T-helper 1 cell (primary cell): ENCODE measurements at regions not wholly inside any gene's neighbourhood (a gene's known extent, or its start where the extent isn't known, plus 50 kb on each side); places are given as distances from the start of the nearest gene placed in this dataset.
A peak's percentile ranks its signal among the peaks of the same experiment; 100 is the strongest.
"Not testable (repeated sequence)": the region's sequence is repeated elsewhere in the genome, so short reads cannot be mapped to it uniquely, and the experiment has no call there.

ENCODE experiments used
- DNase-seq, 5 donors: peaks; one replicate each; pipeline ENCODE4 v3.0.0-alpha.2; 2012 to 2020

DNA sequence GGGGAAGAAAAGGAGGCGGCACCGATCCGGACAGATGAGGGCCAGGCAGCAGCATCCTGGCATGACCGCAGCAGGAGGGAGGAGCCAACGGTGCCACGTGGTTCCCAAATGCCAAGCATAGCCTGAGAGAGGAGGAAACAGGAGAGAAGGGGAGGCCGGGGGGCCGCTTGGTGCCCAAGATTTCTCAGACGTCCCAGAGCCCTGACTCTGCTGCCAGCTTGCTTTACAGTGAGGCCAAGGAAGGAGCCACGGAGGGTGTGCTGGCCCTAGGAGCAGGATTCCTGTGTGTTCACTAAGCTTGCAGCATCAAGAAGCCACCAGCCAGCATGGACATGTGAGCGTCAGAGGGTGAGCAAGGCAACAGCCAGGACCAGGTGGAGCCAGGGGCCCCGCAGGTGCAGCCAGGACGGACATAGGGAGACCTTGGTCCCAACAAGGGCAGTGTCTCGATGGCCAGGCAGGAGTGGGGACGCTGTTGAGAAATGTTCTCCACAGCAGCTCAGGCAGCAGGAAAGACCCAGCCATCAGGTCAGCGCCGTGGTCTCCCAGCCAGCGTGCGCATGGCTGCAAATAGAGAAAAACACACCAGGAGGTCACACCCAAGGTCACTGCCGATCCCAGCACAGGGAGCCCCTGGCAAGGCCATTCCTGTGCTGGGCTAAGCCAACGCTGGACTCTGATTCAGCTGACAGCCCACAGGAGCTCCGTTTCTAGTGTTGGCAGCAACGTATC is 143.7 kb downstream of the DLL1 start:
- peak in 1 of 5 donors; percentile 7 for DNase-seq

DNA sequence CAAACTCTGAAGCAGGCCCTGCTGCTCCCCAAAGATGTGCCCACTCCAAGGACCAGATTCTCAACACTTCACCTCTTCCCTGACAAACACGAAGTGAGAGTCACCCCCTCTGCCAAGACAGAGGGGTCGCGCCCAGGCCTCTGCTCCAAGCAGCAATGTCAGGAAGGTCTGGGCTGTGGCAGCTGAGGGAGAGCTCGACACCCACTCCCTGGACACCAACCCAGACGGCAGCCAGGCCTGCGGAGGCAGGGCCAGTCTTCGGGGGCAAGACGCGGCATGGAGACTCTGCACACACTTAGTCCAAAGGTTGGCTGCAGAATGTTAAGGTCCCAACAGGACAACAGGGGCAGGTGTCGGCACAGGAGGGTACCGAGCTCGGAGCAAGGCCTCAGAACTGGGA is 144.2 kb downstream of the DLL1 start:
- DNase-seq, result no peak

DNA sequence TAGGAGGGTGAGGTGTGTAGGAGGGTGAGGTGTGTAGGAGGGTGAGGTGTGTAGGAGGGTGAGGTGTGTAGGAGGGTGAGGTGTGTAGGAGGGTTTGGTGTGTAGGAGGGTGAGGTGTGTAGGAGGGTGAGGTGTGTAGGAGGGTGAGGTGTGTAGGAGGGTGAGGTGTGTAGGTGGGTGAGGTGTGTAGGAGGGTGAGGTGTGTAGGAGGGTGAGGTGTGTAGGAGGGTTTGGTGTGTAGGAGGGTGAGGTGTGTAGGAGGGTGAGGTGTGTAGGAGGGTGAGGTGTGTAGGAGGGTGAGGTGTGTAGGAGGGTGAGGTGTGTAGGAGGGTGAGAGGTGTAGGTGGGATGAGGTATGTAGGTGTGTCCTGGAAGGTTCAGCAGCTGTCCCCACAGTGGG is 144.7 kb downstream of the DLL1 start:
- DNase-seq, result not testable (repeated sequence)

DNA sequence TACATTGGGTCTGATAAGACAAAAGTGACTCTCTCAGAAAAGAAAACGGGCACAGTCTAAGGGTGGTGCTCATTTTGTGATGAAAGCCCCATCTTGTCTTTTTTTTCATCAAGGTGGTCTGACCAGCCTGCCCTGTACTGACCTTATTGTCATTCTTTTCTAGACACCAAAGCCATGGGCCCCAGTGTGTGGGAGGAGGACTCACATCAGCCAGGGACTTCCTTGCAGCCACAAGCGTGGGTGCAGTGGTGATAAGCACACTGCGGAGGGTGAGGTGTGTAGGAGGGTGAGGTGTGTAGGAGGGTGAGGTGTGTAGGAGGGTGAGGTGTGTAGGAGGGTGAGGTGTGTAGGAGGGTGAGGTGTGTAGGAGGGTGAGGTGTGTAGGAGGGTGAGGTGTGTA is 145.2 kb downstream of the DLL1 start:
- DNase-seq, result peak in 1 of 5 donors; percentile 6

DNA sequence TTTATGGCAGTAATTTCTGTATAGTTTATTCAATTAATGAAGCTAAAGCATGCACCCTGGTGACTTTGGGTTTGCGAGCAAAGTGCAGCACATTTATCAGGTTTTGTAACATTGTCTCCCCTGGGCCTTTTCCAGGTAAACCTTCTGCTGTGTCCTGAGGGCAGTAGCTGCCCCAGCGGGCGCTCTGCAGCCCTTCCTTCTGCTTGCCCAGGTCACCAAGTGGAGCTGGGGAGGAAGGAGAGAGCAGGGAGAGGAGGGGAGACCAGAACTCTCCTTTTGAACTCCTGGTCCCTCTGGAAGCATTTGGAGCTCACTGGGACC is 145.6 kb downstream of the DLL1 start:
- no peak for DNase-seq

DNA sequence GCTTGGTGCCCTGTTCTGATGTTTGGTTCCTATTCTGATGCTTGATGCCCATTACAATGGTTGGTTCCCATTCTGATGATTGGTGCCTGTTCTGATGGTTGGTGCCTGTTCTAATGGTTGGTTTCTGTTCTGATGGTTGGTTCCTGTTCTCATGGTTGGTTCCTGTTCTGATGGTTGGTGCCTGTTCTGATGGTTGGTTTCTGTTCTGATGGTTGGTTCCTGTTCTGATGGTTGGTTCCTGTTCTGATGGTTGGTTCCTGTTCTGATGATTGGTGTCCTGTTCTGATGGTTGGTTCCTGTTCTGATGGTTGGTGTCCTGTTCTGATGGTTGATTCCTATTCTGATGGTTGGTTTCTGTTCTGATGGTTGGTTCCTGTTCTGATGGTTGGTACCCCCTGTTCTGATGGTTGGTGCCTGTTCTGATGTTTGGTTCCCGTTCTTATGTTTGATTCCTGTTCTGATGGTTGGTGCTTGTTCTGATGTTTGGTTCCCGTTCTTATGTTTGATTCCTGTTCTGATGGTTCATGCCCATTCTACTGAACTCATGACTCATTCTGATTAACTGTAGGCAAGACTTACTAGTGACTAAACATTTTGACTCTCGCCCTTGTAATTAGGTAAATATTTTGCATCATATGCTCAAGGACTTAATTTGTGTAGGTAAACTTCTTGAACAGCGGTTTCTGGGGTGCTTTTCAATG is 146.2 kb downstream of the DLL1 start:
- no peak for DNase-seq

DNA sequence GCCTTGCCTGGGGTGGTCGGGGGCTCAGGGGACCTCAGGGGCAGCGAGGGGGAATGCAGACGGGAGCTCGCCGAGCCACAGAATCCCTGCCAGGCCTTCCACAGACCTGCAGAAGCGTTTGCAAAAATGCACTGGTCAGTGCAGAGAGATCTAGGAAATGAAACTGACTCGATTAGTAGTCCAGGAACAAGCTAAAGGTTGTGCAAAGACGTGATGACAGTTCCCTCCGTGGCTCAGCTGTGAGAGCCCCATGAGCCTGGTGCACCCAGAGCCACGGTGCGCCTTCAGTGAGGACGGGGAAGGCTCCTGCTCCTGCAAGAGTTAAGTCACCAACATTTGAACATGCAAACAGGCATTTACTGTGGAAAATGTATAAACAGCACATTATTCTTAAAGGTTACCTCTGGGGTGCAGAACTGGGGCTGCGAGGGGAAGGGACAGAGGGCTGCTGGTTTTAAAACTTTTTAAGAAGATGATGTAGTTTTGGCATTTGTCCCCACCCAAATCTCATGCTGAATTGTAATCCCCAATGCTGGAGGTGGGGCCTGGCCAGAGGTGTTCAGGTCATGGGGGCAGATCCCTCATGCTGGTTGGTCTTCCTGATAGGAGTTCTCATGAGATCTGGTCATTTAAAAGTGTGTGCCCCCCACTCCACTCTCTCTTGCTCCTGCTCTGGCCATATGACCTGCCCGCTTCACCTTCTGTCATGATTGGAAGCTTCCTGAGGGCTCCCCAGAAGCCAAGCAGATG is 147.3 kb downstream of the DLL1 start:
- DNase-seq, result peak in 1 of 5 donors; percentile 4

DNA sequence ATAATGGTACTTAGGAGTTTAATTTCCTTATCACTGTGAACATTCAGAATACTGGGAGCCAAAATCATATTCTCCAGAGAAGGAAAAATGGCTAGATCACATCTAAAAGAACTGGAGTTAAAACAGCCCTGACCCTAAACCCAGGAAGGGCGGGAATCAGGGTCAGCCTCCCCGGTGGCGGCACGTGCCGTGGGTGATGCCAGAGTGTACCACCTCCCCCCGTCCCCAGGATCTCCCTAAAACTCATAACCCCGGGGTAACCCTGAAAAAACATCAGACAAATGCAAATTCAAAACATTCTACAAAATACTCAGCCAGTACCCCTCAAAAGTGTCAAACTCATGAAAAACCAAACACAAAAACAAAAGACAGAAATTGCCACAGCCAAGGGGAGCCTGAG is 148.3 kb downstream of the DLL1 start:
- no peak for DNase-seq

DNA sequence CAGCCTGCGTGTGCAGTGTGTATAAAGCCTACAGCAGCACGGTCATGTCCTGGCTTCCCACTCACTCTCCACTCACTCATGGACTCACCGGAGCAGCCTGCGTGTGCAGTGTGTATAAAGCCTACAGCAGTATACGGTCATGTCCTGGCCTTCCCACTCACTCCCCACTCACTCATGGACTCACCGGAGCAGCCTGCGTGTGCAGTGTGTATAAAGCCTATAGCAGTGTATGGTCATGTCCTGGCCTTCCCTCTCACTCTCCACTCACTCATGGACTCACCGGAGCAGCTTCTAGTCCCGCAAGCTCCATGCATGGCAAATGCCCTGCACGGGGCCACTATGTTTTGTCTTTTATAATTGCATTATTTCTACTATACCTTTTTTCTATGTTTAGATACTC is 149.8 kb downstream of the DLL1 start:
- DNase-seq, result not testable (repeated sequence)

DNA sequence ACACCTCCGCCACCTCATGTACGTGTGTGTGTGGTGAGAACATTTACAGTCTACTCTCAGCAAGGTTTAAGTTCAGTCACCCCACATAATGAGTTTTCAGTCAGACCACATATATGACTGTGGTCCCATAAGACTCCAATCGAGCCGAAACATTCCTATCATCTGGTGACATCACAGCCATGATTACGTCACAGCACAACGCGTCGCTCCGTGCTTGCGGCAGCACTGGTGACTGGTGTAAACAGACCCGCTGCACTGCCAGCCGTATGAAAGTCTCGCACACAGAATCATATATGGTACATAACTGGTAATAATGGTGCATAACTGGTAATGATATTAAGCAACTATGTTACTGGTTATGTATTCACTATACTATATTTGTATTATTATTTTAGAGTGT is 150.7 kb downstream of the DLL1 start:
- no peak for DNase-seq

DNA sequence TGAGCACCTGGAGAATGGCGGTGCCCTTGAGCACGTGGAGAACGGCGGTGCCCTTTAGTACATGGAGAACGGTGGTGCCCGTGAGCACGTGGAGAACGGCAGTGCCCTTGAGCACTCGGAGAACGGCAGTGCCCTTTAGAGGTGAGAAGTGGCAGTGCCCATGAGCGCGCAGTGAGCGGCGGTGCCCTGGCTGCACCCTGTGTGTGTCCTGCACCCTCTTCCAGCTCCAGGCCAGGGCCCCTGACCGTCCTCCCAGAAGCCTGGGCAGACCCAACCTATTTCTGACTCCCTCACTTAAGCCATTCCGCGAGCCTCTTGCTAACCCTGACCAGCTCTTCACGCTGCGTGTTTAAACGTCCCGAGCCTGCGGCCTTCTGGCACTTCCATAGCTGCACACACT is 151.3 kb downstream of the DLL1 start:
- peak in 1 of 5 donors; percentile 6 for DNase-seq

DNA sequence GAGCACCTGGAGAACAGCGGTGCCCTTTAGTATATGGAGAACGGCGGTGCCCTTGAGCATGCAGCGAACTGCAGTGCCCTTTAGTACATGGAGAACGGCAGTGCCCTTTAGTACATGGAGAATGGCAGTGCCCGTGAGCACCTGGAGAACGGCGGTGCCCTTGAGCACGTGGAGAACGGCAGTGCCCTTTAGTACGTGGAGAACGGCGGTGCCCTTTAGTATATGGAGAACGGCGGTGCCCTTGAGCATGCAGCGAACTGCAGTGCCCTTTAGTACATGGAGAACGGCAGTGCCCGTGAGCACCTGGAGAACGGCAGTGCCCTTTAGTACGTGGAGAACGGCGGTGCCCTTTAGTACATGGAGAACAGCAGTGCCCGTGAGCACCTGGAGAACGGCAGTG is 151.8 kb downstream of the DLL1 start:
- not testable (repeated sequence) for DNase-seq

DNA sequence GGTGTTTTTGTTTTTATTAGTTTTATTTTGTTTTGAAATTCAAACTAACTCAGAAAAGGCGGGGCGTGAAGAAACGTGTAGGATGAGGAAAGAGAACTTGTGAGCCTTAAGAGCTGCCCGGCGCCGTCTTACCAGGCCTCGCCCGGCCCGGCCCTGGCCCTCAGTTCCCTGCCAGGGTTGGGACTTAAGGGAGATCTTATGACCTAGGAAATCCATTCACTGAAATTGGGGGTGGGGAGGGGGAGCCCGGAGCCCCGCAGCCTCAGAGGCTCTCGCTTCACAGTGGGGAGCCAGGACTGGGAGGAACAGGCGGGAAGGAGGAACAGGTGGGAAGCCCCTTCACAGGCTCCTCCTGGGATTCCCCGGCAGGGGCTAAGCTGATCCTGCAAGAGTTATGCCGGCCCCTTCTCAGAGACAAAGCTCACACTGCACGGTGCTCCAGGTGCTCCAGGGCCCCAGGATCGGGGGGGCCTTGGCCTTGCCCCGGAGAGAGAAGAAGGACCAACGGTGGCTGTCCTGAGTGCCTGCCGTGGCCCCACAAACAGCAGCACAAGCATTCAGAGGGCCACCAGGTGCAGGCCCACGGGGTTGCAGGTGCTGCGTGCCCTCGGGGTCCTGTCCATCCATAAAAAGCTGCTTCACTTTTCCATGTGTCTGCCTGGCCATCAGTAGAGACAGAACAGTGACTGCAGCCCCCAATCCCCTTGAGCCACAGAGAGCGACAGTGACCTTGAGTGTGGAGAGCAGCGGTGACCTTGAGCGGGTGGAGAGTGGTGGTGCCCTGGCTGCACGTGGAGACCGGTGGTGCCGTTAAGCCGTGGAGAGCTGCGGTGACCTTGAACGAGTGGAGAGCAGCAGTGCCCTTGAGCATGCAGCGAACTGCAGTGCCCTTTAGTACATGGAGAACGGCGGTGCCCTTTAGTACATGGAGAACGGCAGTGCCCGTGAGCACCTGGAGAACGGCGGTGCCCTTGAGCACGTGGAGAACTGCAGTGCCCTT is 152.7 kb downstream of the DLL1 start:
- DNase-seq, result peak in 1 of 5 donors; percentile 8

DNA sequence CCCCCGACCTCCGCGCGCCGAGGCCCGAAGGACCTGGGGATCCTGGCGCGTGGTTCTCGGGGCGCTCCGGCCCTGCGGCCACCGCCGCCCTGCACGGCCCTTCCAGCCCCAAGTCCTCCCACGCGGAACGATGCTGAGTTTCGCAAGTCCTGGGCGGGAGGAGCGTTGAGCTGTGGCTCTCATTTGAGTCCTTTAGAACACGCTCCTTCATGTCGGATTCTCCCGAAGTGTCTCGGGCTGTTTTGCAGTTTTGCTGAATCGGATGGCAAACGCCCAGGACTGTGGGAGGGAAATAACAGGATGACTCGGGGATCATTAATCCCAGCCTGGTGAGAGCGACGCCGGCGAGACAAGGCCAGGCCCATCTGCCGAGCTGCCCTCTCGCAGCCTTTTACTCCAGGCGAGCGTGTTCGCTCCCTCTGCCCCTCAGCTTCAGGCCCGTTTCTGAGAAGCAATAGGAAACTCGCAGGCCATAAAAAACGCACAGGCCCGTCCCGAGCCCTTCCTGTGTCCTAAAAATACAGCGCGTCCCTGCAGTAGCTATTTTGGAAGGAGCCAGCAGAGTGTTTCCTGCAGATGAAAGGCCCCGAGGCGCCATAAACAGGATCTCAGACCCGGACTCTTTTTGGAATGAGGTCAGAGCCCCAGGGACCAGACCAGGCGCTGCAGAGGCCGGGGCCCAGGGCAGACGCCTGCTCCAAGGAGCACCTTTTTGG is 153.5 kb downstream of the DLL1 start:
- peak in 1 of 5 donors; percentile 6 for DNase-seq

DNA sequence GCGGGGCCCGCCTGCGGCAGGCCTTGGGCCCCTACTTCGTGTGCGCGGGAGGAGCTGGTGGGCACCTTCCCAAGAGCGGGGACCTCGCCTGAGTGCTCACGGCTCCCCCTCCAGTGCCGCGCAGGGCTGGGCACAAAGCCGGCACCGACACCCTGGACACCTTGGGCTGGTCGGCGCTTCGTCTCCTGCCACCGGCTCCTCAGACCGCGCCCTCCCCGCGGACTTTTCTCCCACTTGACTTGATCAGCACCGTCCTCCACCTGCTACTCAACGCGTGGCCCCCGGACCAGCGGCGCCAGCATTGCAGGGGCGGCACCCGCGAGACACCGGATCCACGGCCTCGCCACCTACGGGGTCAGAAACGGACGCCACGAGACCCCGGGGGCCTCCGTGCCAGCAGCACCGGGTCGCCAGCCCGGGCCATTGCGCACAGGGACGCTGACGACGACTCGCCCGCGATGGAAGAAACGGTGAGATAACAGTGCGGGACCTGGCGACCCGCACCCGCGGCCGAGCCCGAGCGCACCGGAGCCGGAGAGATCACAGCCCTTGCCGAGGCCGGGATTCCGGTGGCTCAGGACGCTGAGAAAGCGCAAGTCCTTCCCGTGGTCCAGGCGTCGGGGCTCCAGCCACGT is 154.2 kb downstream of the DLL1 start:
- peak in 1 of 5 donors; percentile 6 for DNase-seq

DNA sequence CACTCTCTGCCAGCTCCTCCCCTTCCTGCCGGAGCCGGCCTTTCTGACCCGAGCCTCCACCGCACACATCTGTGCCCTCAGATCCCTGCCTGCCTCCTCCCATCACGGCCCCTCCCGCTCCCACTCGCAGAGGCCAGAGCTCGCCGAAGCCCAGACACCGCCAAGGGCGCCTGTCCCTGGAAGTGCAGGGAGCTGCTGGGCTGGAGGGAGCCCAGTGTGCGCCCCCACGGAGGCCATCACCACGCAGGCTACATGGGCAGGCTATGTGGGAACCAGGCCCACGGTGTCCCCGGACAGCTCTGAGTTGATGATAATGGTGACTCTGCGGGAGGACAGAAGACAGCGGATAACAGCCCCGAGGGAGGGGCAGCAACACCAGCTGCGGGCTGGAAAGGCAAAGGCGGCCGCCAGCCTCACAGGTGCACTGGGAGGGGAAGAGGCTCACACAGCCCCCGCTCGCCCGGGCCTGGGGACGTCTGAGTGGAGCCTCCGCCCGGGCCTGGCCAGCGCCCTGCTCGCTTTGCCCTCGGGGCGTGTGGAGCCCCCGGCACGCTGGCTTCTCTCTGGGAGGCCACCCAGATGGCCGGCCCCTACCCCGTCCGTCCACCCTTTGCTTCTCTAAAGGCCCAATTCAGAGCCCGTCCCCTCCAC is 154.9 kb downstream of the DLL1 start:
- DNase-seq, result peak in 1 of 5 donors; percentile 8

DNA sequence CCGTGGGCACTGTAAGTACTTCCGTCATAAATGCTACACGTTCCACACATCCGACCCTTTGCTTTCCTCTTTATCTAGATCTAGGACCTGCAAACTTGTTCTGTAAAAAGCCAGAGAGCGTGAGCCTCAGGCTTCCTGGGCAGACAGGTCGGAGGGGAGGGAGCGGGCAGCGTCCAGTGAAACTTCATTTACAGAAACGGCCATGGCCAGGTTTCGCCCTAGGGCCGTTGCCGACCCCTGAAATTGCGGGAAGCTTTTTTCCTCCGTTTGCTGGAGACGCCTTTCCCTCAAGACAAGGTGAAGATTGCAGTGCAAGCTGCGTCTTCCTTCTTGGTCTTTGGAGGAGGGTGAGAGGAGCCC is 155.4 kb downstream of the DLL1 start:
- peak in 1 of 5 donors; percentile 2 for DNase-seq

DNA sequence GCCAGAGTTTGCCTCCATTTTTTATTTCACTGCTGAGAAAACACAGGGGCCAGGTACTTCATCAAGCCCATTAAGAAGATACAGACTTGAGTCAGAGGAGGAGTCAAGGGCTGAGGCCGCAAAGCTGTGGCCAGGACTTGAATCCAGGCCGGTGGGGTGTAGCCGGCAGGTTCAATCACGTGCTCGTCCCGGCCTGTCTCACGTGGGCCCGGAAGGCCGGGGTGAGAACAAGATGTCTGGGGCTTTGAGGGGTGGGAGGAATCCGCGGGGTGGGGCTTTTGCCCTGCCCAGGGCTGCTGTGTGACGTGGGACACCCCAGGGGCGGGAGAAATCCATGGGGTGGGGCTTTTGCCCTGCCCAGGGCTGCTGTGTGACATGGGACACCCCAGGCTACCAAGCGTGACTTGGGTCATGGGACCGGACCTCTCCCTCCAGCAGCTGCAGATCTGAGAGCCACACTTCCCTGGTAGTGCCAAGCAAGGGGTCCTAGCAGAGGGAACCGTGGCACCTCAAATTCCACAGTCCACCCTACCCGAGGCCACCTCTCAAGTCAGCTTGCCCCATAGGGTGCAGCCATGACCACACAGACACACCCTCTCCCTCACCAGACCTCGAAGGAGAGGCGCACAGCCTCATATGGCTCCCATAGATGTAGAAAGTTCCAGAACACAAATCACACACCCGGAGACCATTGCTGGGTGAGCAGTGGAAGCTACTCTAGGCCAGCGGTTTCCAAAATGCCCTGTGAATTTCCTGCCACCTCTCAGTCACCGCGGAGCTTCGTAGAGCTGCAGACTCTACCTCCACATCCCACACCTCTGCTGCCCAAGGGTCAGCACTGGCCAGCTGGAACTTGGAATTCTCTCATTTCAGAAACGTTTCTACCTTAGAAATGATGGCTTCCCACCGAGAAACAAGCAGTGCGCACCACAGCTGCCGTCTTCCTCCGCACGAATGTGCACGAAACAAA is 156.1 kb downstream of the DLL1 start:
- peak in 1 of 5 donors; percentile 9 for DNase-seq

DNA sequence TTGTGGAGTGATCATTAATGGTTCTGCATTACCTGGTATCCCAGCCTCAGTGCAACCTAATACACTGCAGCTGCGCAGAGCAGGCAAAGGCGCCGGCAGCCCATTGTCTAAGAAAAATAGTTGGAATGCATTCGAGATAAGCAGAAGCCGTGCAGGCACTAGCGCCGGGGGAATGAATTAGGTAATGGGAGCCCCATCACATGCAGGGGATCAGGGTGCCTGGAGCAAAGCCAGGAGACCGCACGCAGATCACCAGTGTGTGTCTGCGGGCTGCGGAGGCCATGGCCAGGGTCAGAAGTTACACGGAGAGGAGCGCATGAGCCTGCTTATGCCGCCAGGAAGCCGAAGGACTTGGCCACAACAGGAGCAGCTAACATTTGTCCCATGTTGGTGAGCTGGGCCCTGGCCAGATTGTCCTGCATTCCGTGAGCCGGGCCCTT is 156.8 kb downstream of the DLL1 start:
- DNase-seq, result peak in 1 of 5 donors; percentile 5
